OCI-M1 (cell line): ENCODE measurements at regions not wholly inside any gene's neighbourhood (a gene's known extent, or its start where the extent isn't known, plus 50 kb on each side); places are given as distances from the start of the nearest gene placed in this dataset.
"Not testable (repeated sequence)": the region's sequence is repeated elsewhere in the genome, so short reads cannot be mapped to it uniquely, and the experiment has no call there.

ENCODE experiments used
- DNase-seq: peaks from one replicate; lab custom pipeline; 2025; lab: John Stamatoyannopoulos, UW

- DNase-seq: no peak
These were observed 180.9 kb upstream of the NUDT10 start for GRCh38 chrX:51151734-51152133.

- no peak for DNase-seq
These were observed 177.5 kb upstream of the NUDT10 start for GRCh38 chrX:51155157-51155556.

GRCh38 chrX:51155566-51155965 is 177.1 kb upstream of the NUDT10 start:
- DNase-seq: no peak

- DNase-seq: no peak
These were observed 174.4 kb upstream of the NUDT10 start for GRCh38 chrX:51158231-51158630.

- DNase-seq: not testable (repeated sequence)
These were observed 173.2 kb upstream of the NUDT10 start for GRCh38 chrX:51159378-51159777.

GRCh38 chrX:51163730-51164129 is 168.9 kb upstream of the NUDT10 start:
- no peak for DNase-seq

- not testable (repeated sequence) for DNase-seq
These were observed 154.2 kb upstream of the NUDT10 start for GRCh38 chrX:51178356-51178900.

GRCh38 chrX:51179805-51180204 is 152.8 kb upstream of the NUDT10 start:
- DNase-seq: peak; percentile 0

GRCh38 chrX:51182545-51182944 is 150.1 kb upstream of the NUDT10 start:
- no peak for DNase-seq

GRCh38 chrX:51192104-51192503 is 140.5 kb upstream of the NUDT10 start:
- DNase-seq: no peak

- DNase-seq: no peak
These were observed 117.4 kb upstream of the NUDT10 start for GRCh38 chrX:51215266-51215665.

- no peak for DNase-seq
These were observed 116.8 kb upstream of the NUDT10 start for GRCh38 chrX:51215856-51216255.

GRCh38 chrX:51242212-51242611 is 90.4 kb upstream of the NUDT10 start:
- DNase-seq: no peak

GRCh38 chrX:51257490-51257889 is 75.1 kb upstream of the NUDT10 start:
- DNase-seq: no peak

GRCh38 chrX:51262271-51262670 is 70.4 kb upstream of the NUDT10 start:
- not testable (repeated sequence) for DNase-seq

GRCh38 chrX:51272638-51273037 is 60.0 kb upstream of the NUDT10 start:
- DNase-seq: no peak

GRCh38 chrX:51281758-51282318 is 50.8 kb upstream of the NUDT10 start:
- DNase-seq: no peak
